Liver (tissue), 8 donors: ENCODE measurements at regions not wholly inside any gene's neighbourhood (a gene's known extent, or its start where the extent isn't known, plus 50 kb on each side); places are given as distances from the start of the nearest gene placed in this dataset.

Source experiments
- DNase-seq: peaks from one replicate; pipeline ENCODE4 v3.0.0-alpha.2; 2017; ENCODE audit warnings: low spot score
- H3K27ac ChIP-seq, 2 donors: one replicate each; pipeline ENCODE4 v1.7.0; 2013; ENCODE audit warnings: inconsistent platforms in 2 of 2, low read length in 2 of 2, control low read depth in 1 of 2, low read depth in 1 of 2, mild to moderate bottlenecking in 1 of 2
- H3K27me3 ChIP-seq, 4 donors: one replicate each; pipeline versions ENCODE4 v1.6.1 to v1.7.0; 2013; ENCODE audit warnings: low read length in 3 of 4, inconsistent platforms in 1 of 4, mild to moderate bottlenecking in 1 of 4, moderate library complexity in 1 of 4; ENCODE audit not compliant: control insufficient read depth in 4 of 4, insufficient read depth in 4 of 4
- H3K36me3 ChIP-seq, 4 donors: one replicate each; pipeline versions ENCODE4 v1.6.1 to v1.7.0; 2013; ENCODE audit warnings: low read length in 3 of 4, mild to moderate bottlenecking in 3 of 4, low read depth in 1 of 4, moderate library complexity in 1 of 4; ENCODE audit not compliant: control insufficient read depth in 4 of 4, insufficient read depth in 3 of 4
- H3K4me1 ChIP-seq, 4 donors: one replicate each; pipeline versions ENCODE4 v1.6.1 to v1.7.0; 2013; ENCODE audit warnings: low read length in 3 of 4, mild to moderate bottlenecking in 3 of 4, moderate library complexity in 1 of 4; ENCODE audit not compliant: control insufficient read depth in 4 of 4, insufficient read depth in 4 of 4
- H3K4me3 ChIP-seq, 3 donors: one replicate each; pipeline versions ENCODE4 v1.6.1 to v1.7.0; 2013; ENCODE audit warnings: low read length in 3 of 3, control low read depth in 1 of 3, low read depth in 1 of 3, mild to moderate bottlenecking in 1 of 3
- H3K9ac ChIP-seq, 2 donors: one replicate each; pipeline ENCODE4 v1.7.0; 2013; ENCODE audit warnings: low read length in 2 of 2, mild to moderate bottlenecking in 2 of 2, moderate library complexity in 2 of 2, control low read depth in 1 of 2, low read depth in 1 of 2
- H3K9me3 ChIP-seq, 4 donors: one replicate each; pipeline versions ENCODE4 v1.6.1 to v1.7.0; 2013; ENCODE audit warnings: low read length in 3 of 4; ENCODE audit not compliant: control insufficient read depth in 4 of 4
- ATF3 ChIP-seq: IDR thresholded peaks from 2 replicates; pipeline ENCODE4 v1.6.1; 2016; ENCODE audit warnings: antibody characterized with exemption
- EGR1 ChIP-seq, 2 donors: IDR thresholded peaks; 2 replicates each; pipeline ENCODE4 v1.6.1; 2016 to 2018; ENCODE audit warnings: antibody characterized with exemption in 2 of 2, low read depth in 2 of 2
- FOXA1 ChIP-seq: IDR thresholded peaks from 2 replicates; pipeline ENCODE4 v1.6.1; 2016; ENCODE audit warnings: antibody characterized with exemption
- FOXA2 ChIP-seq: IDR thresholded peaks from 2 replicates; pipeline ENCODE4 v1.6.1; 2016; ENCODE audit warnings: antibody characterized with exemption
- GABPA ChIP-seq, 2 donors: IDR thresholded peaks in 1 of 2; conservative IDR thresholded peaks in 1 of 2; 2 replicates each; pipeline ENCODE4 v1.6.1; 2016; ENCODE audit warnings: antibody characterized with exemption in 2 of 2, mild to moderate bottlenecking in 1 of 2, moderate library complexity in 1 of 2
- HNF4G ChIP-seq: IDR thresholded peaks from 2 replicates; pipeline ENCODE4 v1.6.1; 2016; ENCODE audit warnings: antibody characterized with exemption
- JUND ChIP-seq, 2 donors: IDR thresholded peaks; 2 replicates each; pipeline ENCODE4 v1.6.1; 2016; ENCODE audit warnings: antibody characterized with exemption in 2 of 2
- NR2F2 ChIP-seq: IDR thresholded peaks from 2 replicates; pipeline ENCODE4 v1.6.1; 2016; ENCODE audit warnings: antibody characterized with exemption
- RAD21 ChIP-seq, 2 donors: IDR thresholded peaks; 2 replicates each; pipeline ENCODE4 v1.6.1; 2016; ENCODE audit warnings: antibody characterized with exemption in 2 of 2, mild to moderate bottlenecking in 2 of 2
- RXRA ChIP-seq, 2 donors: IDR thresholded peaks; 2 replicates each; pipeline ENCODE4 v1.6.1; 2017 to 2018; ENCODE audit warnings: antibody characterized with exemption in 2 of 2, mild to moderate bottlenecking in 1 of 2
- SP1 ChIP-seq: IDR thresholded peaks from 2 replicates; pipeline ENCODE4 v1.6.1; 2018; ENCODE audit warnings: antibody characterized with exemption, mild to moderate bottlenecking
- TAF1 ChIP-seq: conservative IDR thresholded peaks from 2 replicates; pipeline ENCODE4 v1.6.1; 2016; ENCODE audit warnings: antibody characterized with exemption, mild to moderate bottlenecking
- YY1 ChIP-seq: IDR thresholded peaks from 2 replicates; pipeline ENCODE4 v1.6.1; 2016; ENCODE audit warnings: antibody characterized with exemption, mild to moderate bottlenecking
- ZBTB33 ChIP-seq: IDR thresholded peaks from 2 replicates; pipeline ENCODE4 v1.6.1; 2016; ENCODE audit warnings: antibody characterized with exemption
- WGBS: extraction: QIAGEN DNeasy Blood & Tissue Kit; methylation state at CpG from one replicate; pipeline ENCODE4 v1.1.7; 2013; 5-methylcytosine and 5-hydroxymethylcytosine counted together
- TF ChIP-seq, protein P1 (sequence below): fragments of 150-350 bp; IDR thresholded peaks from 2 replicates; pipeline ENCODE4 v1.5.1; 2017; ENCODE audit warnings: improper control_type of control experiment, low read depth, low read length; ENCODE audit not compliant: missing input control
- TF ChIP-seq, protein P2 (sequence below): IDR thresholded peaks from 2 replicates; pipeline ENCODE4 v1.6.1; 2016; ENCODE audit warnings: antibody characterized with exemption
- donor health status: healthy.
- donor health status: healthy.
- donor health status: healthy.
- donor health status: healthy.
- donor health status: healthy.

- H3K27ac ChIP-seq, result no peak overlapping the region
- H3K36me3 ChIP-seq, result no peaks in the 10 kb centered on the region
- H3K9ac ChIP-seq, result no peak overlapping the region
- DNase-seq, result no peak
- H3K9me3 ChIP-seq, result no peaks in the 10 kb centered on the region
- no peaks in the 10 kb centered on the region for H3K4me1 ChIP-seq
- TF ChIP-seq RAD21 (IDR thresholded peaks at IDR 0.05), result no peak
- TF ChIP-seq HNF4G, result no peak
- TF ChIP-seq, protein P1, sequence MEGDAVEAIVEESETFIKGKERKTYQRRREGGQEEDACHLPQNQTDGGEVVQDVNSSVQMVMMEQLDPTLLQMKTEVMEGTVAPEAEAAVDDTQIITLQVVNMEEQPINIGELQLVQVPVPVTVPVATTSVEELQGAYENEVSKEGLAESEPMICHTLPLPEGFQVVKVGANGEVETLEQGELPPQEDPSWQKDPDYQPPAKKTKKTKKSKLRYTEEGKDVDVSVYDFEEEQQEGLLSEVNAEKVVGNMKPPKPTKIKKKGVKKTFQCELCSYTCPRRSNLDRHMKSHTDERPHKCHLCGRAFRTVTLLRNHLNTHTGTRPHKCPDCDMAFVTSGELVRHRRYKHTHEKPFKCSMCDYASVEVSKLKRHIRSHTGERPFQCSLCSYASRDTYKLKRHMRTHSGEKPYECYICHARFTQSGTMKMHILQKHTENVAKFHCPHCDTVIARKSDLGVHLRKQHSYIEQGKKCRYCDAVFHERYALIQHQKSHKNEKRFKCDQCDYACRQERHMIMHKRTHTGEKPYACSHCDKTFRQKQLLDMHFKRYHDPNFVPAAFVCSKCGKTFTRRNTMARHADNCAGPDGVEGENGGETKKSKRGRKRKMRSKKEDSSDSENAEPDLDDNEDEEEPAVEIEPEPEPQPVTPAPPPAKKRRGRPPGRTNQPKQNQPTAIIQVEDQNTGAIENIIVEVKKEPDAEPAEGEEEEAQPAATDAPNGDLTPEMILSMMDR, result no peak
- TF ChIP-seq FOXA2, result no peak
- TF ChIP-seq, protein P2, sequence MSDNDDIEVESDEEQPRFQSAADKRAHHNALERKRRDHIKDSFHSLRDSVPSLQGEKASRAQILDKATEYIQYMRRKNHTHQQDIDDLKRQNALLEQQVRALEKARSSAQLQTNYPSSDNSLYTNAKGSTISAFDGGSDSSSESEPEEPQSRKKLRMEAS, result no peak
- TF ChIP-seq EGR1 (IDR thresholded peaks at IDR 0.05; ENCODE audit: low read depth in 2 of 2), result no peak
- no peak for TF ChIP-seq SP1
- peaks cover 0 to 3% (median 0%) of the 10 kb centered on the region in 4 donors for H3K27me3 ChIP-seq
- 84% methylated on average over 4 of the region's 4 CpGs for WGBS
- H3K4me3 ChIP-seq, result no peak overlapping the region
These were observed 85.4 kb upstream of the TMEM18 start for GRCh38 chr2:762646-763045.

DNA sequence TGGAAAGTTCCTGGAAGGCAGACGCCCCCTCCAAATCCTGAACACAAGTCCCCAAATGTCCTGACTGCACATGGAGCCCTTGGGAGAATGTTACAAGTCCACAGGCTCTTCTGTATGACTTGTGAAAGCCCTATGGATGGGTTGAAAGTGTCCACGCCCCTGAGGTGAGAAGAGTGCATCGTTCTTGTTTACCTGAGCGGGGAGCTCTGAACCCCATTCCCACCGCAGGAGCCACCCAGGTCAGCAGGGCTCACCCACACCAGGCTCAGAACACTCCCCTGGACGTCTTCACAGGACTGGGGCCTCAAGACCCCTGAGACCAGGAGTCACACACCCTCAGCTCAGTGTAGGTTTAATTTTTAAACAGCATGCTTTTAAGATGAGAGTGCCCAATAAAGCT lies 84.2 kb upstream of the TMEM18 start:
- TF ChIP-seq, protein P1, result no peak
- no peak for TF ChIP-seq GABPA (IDR thresholded peaks at IDR 0.05 in 1 of 2, conservative IDR thresholded peaks at IDR 0.05 in 1 of 2)
- no peak for TF ChIP-seq SP1
- TF ChIP-seq NR2F2, result no peak
- no peak for TF ChIP-seq EGR1 (IDR thresholded peaks at IDR 0.05; ENCODE audit: low read depth in 2 of 2)
- no peak for TF ChIP-seq JUND (IDR thresholded peaks at IDR 0.05)
- TF ChIP-seq YY1, result no peak
- TF ChIP-seq, protein P2, result no peak
- DNase-seq, result no peak
- 61% methylated on average over 6 of the region's 6 CpGs for WGBS
- Histone ChIP-seq H3K4me3 (no peak overlapping the region), H3K27ac (no peak overlapping the region), H3K36me3 (no peaks in the 10 kb centered on the region), H3K4me1 (no peaks in the 10 kb centered on the region), H3K27me3 (peaks cover 0 to 3% (median 0%) of the 10 kb centered on the region in 4 donors), H3K9ac (no peak overlapping the region), H3K9me3 (no peaks in the 10 kb centered on the region)

- peaks cover 0 to 3% (median 0%) of the 10 kb centered on the region in 4 donors for H3K27me3 ChIP-seq
- DNase-seq, result no peak
- WGBS, result 59% methylated on average over 5 of the region's 5 CpGs
- H3K9ac ChIP-seq, result no peak overlapping the region
- H3K4me3 ChIP-seq, result no peak overlapping the region
- H3K9me3 ChIP-seq, result no peaks in the 10 kb centered on the region
- H3K36me3 ChIP-seq, result no peaks in the 10 kb centered on the region
- no peaks in the 10 kb centered on the region for H3K4me1 ChIP-seq
- H3K27ac ChIP-seq, result no peak overlapping the region
- TF ChIP-seq SP1, result no peak
- TF ChIP-seq ATF3, result no peak
- no peak for TF ChIP-seq YY1
- no peak for TF ChIP-seq EGR1 (IDR thresholded peaks at IDR 0.05; ENCODE audit: low read depth in 2 of 2)
- TF ChIP-seq HNF4G, result no peak
- no peak for TF ChIP-seq ZBTB33
- no peak for TF ChIP-seq FOXA2
- no peak for TF ChIP-seq GABPA (IDR thresholded peaks at IDR 0.05 in 1 of 2, conservative IDR thresholded peaks at IDR 0.05 in 1 of 2)
- TF ChIP-seq JUND (IDR thresholded peaks at IDR 0.05), result no peak
- TF ChIP-seq NR2F2, result no peak
- TF ChIP-seq, protein P1, result no peak
- TF ChIP-seq FOXA1, result no peak
- TF ChIP-seq RXRA (IDR thresholded peaks at IDR 0.05), result no peak
- TF ChIP-seq TAF1, result no peak
These were observed 82.8 kb upstream of the TMEM18 start for GRCh38 chr2:760001-760400.
